Panc1 (cell line): ENCODE measurements at regions not wholly inside any gene's neighbourhood (a gene's known extent, or its start where the extent isn't known, plus 50 kb on each side); places are given as distances from the start of the nearest gene placed in this dataset.

ENCODE experiments used
- POLR2AphosphoS5 ChIP-seq: IDR thresholded peaks from 2 replicates; pipeline ENCODE4 v1.6.1; 2012; ENCODE audit warnings: mild to moderate bottlenecking, low read depth, low read length, moderate library complexity
- SIN3A ChIP-seq: IDR thresholded peaks from 2 replicates; pipeline ENCODE4 v1.6.1; 2012; ENCODE audit warnings: low read depth, mild to moderate bottlenecking, low read length, moderate library complexity, borderline replicate concordance; ENCODE audit not compliant: insufficient read depth
- TCF7L2 ChIP-seq: IDR thresholded peaks from 2 replicates; pipeline ENCODE4 v1.6.1; 2011; ENCODE audit warnings: mild to moderate bottlenecking, low read depth, low read length, inconsistent platforms
- TF ChIP-seq, protein P1 (sequence below): fragments of 450-650 bp; IDR thresholded peaks from 2 replicates; pipeline ENCODE4 v1.5.1; 2017; ENCODE audit warnings: mild to moderate bottlenecking
- TF ChIP-seq, protein P2 (sequence below), 2 experiments: IDR thresholded peaks; 2 replicates each; pipeline ENCODE4 v1.6.1; 2011 to 2012; ENCODE audit warnings: low read depth in 2 of 2, control low read depth in 1 of 2, low read length in 1 of 2, mild to moderate bottlenecking in 1 of 2, moderate library complexity in 1 of 2; ENCODE audit not compliant: insufficient read depth in 1 of 2

DNA sequence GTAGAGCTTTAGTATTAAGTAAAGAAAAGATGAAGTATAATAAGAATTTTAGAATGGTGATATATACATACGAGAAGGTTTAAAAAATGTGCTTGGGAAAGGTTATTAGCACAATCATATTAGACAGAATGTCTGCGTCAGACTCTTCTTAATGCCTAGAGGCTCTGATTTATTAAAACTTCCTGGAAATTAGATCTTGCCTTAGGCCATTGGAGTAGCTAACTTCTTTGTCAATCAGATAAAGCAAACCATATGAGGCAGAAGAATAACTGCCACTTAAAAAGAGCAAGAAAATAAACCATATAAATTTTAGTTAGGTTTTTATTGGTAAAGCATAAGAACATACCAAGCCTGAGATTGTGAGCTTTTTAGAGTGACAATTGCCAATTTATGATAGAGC lies 309.1 kb downstream of the TLL1 start:
- TF ChIP-seq, protein P1, sequence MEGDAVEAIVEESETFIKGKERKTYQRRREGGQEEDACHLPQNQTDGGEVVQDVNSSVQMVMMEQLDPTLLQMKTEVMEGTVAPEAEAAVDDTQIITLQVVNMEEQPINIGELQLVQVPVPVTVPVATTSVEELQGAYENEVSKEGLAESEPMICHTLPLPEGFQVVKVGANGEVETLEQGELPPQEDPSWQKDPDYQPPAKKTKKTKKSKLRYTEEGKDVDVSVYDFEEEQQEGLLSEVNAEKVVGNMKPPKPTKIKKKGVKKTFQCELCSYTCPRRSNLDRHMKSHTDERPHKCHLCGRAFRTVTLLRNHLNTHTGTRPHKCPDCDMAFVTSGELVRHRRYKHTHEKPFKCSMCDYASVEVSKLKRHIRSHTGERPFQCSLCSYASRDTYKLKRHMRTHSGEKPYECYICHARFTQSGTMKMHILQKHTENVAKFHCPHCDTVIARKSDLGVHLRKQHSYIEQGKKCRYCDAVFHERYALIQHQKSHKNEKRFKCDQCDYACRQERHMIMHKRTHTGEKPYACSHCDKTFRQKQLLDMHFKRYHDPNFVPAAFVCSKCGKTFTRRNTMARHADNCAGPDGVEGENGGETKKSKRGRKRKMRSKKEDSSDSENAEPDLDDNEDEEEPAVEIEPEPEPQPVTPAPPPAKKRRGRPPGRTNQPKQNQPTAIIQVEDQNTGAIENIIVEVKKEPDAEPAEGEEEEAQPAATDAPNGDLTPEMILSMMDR = no peak
- TF ChIP-seq POLR2AphosphoS5 (no peak), SIN3A (no peak), TCF7L2 (no peak)
- TF ChIP-seq, protein P2, sequence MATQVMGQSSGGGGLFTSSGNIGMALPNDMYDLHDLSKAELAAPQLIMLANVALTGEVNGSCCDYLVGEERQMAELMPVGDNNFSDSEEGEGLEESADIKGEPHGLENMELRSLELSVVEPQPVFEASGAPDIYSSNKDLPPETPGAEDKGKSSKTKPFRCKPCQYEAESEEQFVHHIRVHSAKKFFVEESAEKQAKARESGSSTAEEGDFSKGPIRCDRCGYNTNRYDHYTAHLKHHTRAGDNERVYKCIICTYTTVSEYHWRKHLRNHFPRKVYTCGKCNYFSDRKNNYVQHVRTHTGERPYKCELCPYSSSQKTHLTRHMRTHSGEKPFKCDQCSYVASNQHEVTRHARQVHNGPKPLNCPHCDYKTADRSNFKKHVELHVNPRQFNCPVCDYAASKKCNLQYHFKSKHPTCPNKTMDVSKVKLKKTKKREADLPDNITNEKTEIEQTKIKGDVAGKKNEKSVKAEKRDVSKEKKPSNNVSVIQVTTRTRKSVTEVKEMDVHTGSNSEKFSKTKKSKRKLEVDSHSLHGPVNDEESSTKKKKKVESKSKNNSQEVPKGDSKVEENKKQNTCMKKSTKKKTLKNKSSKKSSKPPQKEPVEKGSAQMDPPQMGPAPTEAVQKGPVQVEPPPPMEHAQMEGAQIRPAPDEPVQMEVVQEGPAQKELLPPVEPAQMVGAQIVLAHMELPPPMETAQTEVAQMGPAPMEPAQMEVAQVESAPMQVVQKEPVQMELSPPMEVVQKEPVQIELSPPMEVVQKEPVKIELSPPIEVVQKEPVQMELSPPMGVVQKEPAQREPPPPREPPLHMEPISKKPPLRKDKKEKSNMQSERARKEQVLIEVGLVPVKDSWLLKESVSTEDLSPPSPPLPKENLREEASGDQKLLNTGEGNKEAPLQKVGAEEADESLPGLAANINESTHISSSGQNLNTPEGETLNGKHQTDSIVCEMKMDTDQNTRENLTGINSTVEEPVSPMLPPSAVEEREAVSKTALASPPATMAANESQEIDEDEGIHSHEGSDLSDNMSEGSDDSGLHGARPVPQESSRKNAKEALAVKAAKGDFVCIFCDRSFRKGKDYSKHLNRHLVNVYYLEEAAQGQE (IDR thresholded peaks at IDR 0.05; ENCODE audit: insufficient read depth in 1 of 2, low read depth in 2 of 2, low read length in 1 of 2) = no peak
